Lung (tissue), 11 donors: ENCODE measurements at regions not wholly inside any gene's neighbourhood (a gene's known extent, or its start where the extent isn't known, plus 50 kb on each side); places are given as distances from the start of the nearest gene placed in this dataset.

Source experiments
- ATAC-seq: fragments of 200-7000 bp; cut with Tn5 transposase; one replicate; pipeline ENCODE4 v1.9.1; 2020; ENCODE audit warnings: moderate number of reproducible peaks; ENCODE audit not compliant: insufficient read depth, low FRiP score
- DNase-seq, 3 donors: peaks; one replicate each; pipeline ENCODE4 v3.0.0-alpha.2; 2013 to 2017
- H3K27ac ChIP-seq, 2 donors: one replicate each; pipeline ENCODE4 v1.5.1; 2013; ENCODE audit warnings: mild to moderate bottlenecking in 2 of 2, moderate library complexity in 2 of 2, control low read depth in 1 of 2, inconsistent platforms in 1 of 2, low read depth in 1 of 2, low read length in 1 of 2
- H3K27me3 ChIP-seq, 3 donors: one replicate each; pipeline ENCODE4 v1.5.1; 2013; ENCODE audit warnings: low read length in 2 of 3; ENCODE audit not compliant: control insufficient read depth in 3 of 3, insufficient read depth in 3 of 3
- H3K36me3 ChIP-seq, 4 donors: one replicate each; pipeline ENCODE4 v1.5.1; 2013; ENCODE audit warnings: low read length in 4 of 4, mild to moderate bottlenecking in 1 of 4, moderate library complexity in 1 of 4; ENCODE audit not compliant: control insufficient read depth in 4 of 4, insufficient read depth in 4 of 4
- H3K4me1 ChIP-seq, 5 donors: one replicate each; pipeline ENCODE4 v1.5.1; 2013; ENCODE audit warnings: low read length in 5 of 5, mild to moderate bottlenecking in 2 of 5, moderate library complexity in 1 of 5; ENCODE audit not compliant: control insufficient read depth in 5 of 5, insufficient read depth in 5 of 5
- H3K4me3 ChIP-seq: one replicate; pipeline ENCODE4 v1.5.1; 2013; ENCODE audit warnings: mild to moderate bottlenecking, control low read depth, moderate library complexity
- H3K9ac ChIP-seq, 2 donors: one replicate each; pipeline ENCODE4 v1.5.1; 2013; ENCODE audit warnings: low read length in 2 of 2, control low read depth in 1 of 2; ENCODE audit not compliant: insufficient read depth in 1 of 2
- H3K9me3 ChIP-seq, 4 donors: one replicate each; pipeline ENCODE4 v1.5.1; 2013; ENCODE audit warnings: low read length in 3 of 4, mild to moderate bottlenecking in 1 of 4, moderate library complexity in 1 of 4; ENCODE audit not compliant: control insufficient read depth in 4 of 4, insufficient read depth in 3 of 4
- CTCF ChIP-seq: IDR thresholded peaks from 2 replicates; pipeline ENCODE4 v1.5.1; 2012; ENCODE audit warnings: mild to moderate bottlenecking; ENCODE audit errors: control extremely low read depth, extremely low read depth
- WGBS, 2 donors: extraction: QIAGEN DNeasy Blood & Tissue Kit; methylation state at CpG; one replicate each; pipeline ENCODE4 v1.1.7; 2013; 5-methylcytosine and 5-hydroxymethylcytosine counted together
- donor health status: control.
- donor health status: control.
- donor health status: Bipolar disorder and iron deficiency.
- donor health status: healthy.
- donor health status: DM: yes; HTN: yes; CAD: no.

DNA sequence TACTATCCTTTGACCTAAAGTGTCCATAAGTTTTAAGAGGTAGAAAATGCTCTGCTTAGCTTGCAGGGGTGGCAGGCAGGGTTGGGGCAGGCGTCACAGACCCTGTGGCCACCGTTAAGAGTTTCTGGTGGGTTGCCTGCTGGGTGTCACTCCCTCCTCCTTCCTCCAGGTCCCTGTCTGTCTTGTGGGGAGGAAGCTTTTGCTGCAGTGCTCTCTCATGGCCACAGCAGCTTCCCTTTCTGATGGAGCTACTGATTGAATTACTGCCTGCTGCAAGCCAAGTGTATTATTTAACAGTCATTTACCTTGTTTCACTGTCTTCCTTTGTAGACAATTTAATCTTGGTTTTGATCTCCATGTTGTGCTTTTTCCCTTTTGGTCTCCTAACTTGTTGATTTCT, 384.6 kb downstream of the IDS start:
- Histone ChIP-seq H3K27me3 (no peaks in the 10 kb centered on the region), H3K4me1 (no peaks in the 10 kb centered on the region), H3K4me3 (no peak overlapping the region), H3K9me3 (no peaks in the 10 kb centered on the region), H3K9ac (no peak overlapping the region), H3K36me3 (no peaks in the 10 kb centered on the region), H3K27ac (no peak overlapping the region)
- no peak for DNase-seq
- WGBS, 2 donors, result 10 to 27% methylated on average over 2 of the region's 2 CpGs
- TF ChIP-seq CTCF, result no peak
- ATAC-seq, result no peak

DNA sequence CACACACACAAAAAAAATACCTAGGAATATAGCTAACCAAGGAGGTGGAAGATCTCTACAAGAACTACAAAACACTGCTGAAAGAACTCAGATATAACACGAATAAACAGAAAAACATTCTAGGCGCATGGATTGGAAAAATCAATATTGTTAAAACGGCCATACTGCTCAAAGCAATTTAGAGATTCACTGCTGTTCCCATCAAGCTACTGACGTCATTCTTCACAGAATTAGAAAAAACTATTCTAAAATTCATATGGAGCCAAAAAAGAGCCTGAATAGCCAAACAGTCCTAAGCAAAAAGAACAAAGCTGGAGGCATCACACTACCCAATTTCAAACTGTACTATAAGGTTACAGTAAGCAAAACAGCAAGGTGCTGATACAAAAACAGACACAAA, 390.2 kb downstream of the IDS start:
- 68 to 98% methylated on average over 4 of the region's 4 CpGs for WGBS, 2 donors
- H3K27me3 ChIP-seq, result no peaks in the 10 kb centered on the region
- no peaks in the 10 kb centered on the region for H3K4me1 ChIP-seq
- ATAC-seq (no peak), DNase-seq (no peak)
- H3K4me3 ChIP-seq, result no peak overlapping the region
- H3K27ac ChIP-seq, result no peak overlapping the region
- H3K36me3 ChIP-seq, result no peaks in the 10 kb centered on the region
- H3K9me3 ChIP-seq, result peaks cover 0 to 3% (median 0%) of the 10 kb centered on the region in 4 donors
- no peak for TF ChIP-seq CTCF
- no peak overlapping the region for H3K9ac ChIP-seq

- no peaks in the 10 kb centered on the region for H3K27me3 ChIP-seq
Observed at GRCh38 chrX:149114001-149114400, 391.1 kb downstream of the IDS start.

More at GRCh38 chrX:149114001-149114400, 391.1 kb downstream of the IDS start:
- 83% methylated on average over 6 to 15 of the region's 15 CpGs for WGBS, 2 donors
- ATAC-seq (no peak), DNase-seq (no peak)
- no peak for TF ChIP-seq CTCF
- Histone ChIP-seq H3K9me3 (peaks cover 0 to 3% (median 0%) of the 10 kb centered on the region in 4 donors), H3K27ac (no peak overlapping the region), H3K9ac (no peak overlapping the region), H3K36me3 (no peaks in the 10 kb centered on the region), H3K4me1 (no peaks in the 10 kb centered on the region), H3K4me3 (no peak overlapping the region)
